GM13977 (cell line): ENCODE measurements at regions not wholly inside any gene's neighbourhood (a gene's known extent, or its start where the extent isn't known, plus 50 kb on each side); places are given as distances from the start of the nearest gene placed in this dataset.

Source experiments
- DNase-seq: peaks from one replicate; pipeline ENCODE4 v3.0.0; 2012; ENCODE audit warnings: low spot score
- CTCF ChIP-seq: IDR thresholded peaks from 2 replicates; pipeline ENCODE4 v1.5.1; 2012; ENCODE audit warnings: mild to moderate bottlenecking, control low read depth; ENCODE audit not compliant: insufficient read depth; ENCODE audit errors: extremely low read depth, missing control alignments
- in situ Hi-C: fragments of 300-500 bp; cut with MboI; formaldehyde crosslinking; loops from one replicate; pipeline ENCODE4 v1.12.0; 2022; ENCODE audit warnings: low sequenced_read_pairs, low pct_unique_long_range_greater_than_20kb, mixed read lengths, inconsistent platforms; ENCODE audit not compliant: unreplicated experiment

- DNase-seq, result no peak
- in situ Hi-C loops, result no loop called here
- TF ChIP-seq CTCF, result no peak
Observed at GRCh38 chr10:43815181-43815885, 166.7 kb upstream of the ZNF32 start.

GRCh38 chr10:43814663-43815062 is 166.0 kb upstream of the ZNF32 start:
- in situ Hi-C loops, result no loop called here
- TF ChIP-seq CTCF, result no peak
- DNase-seq, result no peak

GRCh38 chr10:43811871-43812270 is 163.2 kb upstream of the ZNF32 start:
- no peak for DNase-seq
- in situ Hi-C loops, result no loop called here
- TF ChIP-seq CTCF, result no peak

- no peak for DNase-seq
- in situ Hi-C loops, result no loop called here
- no peak for TF ChIP-seq CTCF
Observed at GRCh38 chr10:43809211-43809930, 160.7 kb upstream of the ZNF32 start.

- in situ Hi-C loops, result no loop called here
- TF ChIP-seq CTCF, result no peak
- DNase-seq, result no peak
Observed at GRCh38 chr10:43808136-43808535, 159.5 kb upstream of the ZNF32 start.

- TF ChIP-seq CTCF, result no peak
- no peak for DNase-seq
- in situ Hi-C loops, result no loop called here
Observed at GRCh38 chr10:43806831-43807640, 158.4 kb upstream of the ZNF32 start.
